IMR-90 (cell line): ENCODE measurements at regions not wholly inside any gene's neighbourhood (a gene's known extent, or its start where the extent isn't known, plus 50 kb on each side); places are given as distances from the start of the nearest gene placed in this dataset.

Experiments used
- ATAC-seq: fragments of 200-7000 bp; cut with Tn5 transposase; 2 replicates; pipeline ENCODE4 v1.9.1; 2020; ENCODE audit warnings: low read depth, mild to moderate bottlenecking, moderate library complexity
- BruUV-seq: library from RNA; stranded (reverse); fragments of 400-500 nt; replicated peaks from 2 replicates; lab custom pipeline; 2021; lab: Mats Ljungman, UMichigan
- CTCF ChIA-PET: fragments of 300-600 bp; formaldehyde crosslinking; extraction: SDS; loops from one replicate; lab custom pipeline; 2021; ENCODE audit warnings: antibody characterized with exemption; lab: Yijun Ruan, JAX
- POLR2A ChIA-PET: fragments of 300-600 bp; sonication (Branson Sonifier 250); formaldehyde crosslinking; loops from one replicate; lab custom pipeline; 2022; ENCODE audit warnings: antibody characterized with exemption; ENCODE audit not compliant: unreplicated experiment; lab: Charles Lee
- DNase-seq: peaks from one replicate; pipeline ENCODE4 v3.0.0; 2013
- H2AFZ ChIP-seq: replicated peaks from 2 replicates; pipeline ENCODE3; 2013; ENCODE audit warnings: low read length, mild to moderate bottlenecking; ENCODE audit not compliant: poor library complexity
- H2AK5ac ChIP-seq: 2 replicates; pipeline ENCODE4 v1.6.1; 2013; ENCODE audit warnings: low read depth, low read length, inconsistent platforms
- H2AK9ac ChIP-seq: replicated peaks from 2 replicates; pipeline ENCODE3; 2013; ENCODE audit warnings: mild to moderate bottlenecking, low read depth, low read length, moderate library complexity; ENCODE audit not compliant: poor library complexity
- H2BK120ac ChIP-seq: 2 replicates; pipeline ENCODE4 v1.6.1; 2013; ENCODE audit warnings: low read depth, low read length, inconsistent platforms
- H2BK15ac ChIP-seq: 3 replicates; pipeline ENCODE4 v1.6.1; 2013; ENCODE audit warnings: low read depth, low read length, inconsistent platforms
- H2BK20ac ChIP-seq: 2 replicates; pipeline ENCODE4 v1.6.1; 2013; ENCODE audit warnings: low read depth, mild to moderate bottlenecking, inconsistent platforms, low read length, moderate library complexity
- H2BK5ac ChIP-seq: 2 replicates; pipeline ENCODE4 v1.6.1; 2013; ENCODE audit warnings: mild to moderate bottlenecking, low read depth, low read length, inconsistent platforms; ENCODE audit not compliant: poor library complexity, severe bottlenecking
- H3K14ac ChIP-seq: replicated peaks from 2 replicates; pipeline ENCODE4 v1.6.1; 2013; ENCODE audit warnings: low read depth, low read length, inconsistent platforms
- H3K18ac ChIP-seq: 2 replicates; pipeline ENCODE4 v1.6.1; 2013; ENCODE audit warnings: low read depth, low read length, control low read depth
- H3K23ac ChIP-seq: 2 replicates; pipeline ENCODE4 v1.6.1; 2013; ENCODE audit warnings: low read depth, low read length, inconsistent platforms
- H3K27ac ChIP-seq: 2 replicates; pipeline ENCODE4 v1.5.1; 2013; ENCODE audit warnings: mild to moderate bottlenecking, control low read depth, low read length; ENCODE audit not compliant: insufficient read depth
- H3K27me3 ChIP-seq: 2 replicates; pipeline ENCODE4 v1.6.1; 2013; ENCODE audit warnings: low read length; ENCODE audit not compliant: control insufficient read depth, insufficient read depth
- H3K36me3 ChIP-seq: 2 replicates; pipeline ENCODE4 v1.6.1; 2013; ENCODE audit warnings: low read length, mixed read lengths; ENCODE audit not compliant: control insufficient read depth, insufficient read depth
- H3K4ac ChIP-seq: 2 replicates; pipeline ENCODE4 v1.6.1; 2013; ENCODE audit warnings: low read depth, low read length, inconsistent platforms
- H3K4me1 ChIP-seq: 2 replicates; pipeline ENCODE4 v1.6.1; 2013; ENCODE audit warnings: low read length, mixed read lengths; ENCODE audit not compliant: control insufficient read depth, insufficient read depth
- H3K4me2 ChIP-seq: 2 replicates; pipeline ENCODE4 v1.6.1; 2013; ENCODE audit warnings: low read depth, mild to moderate bottlenecking, control low read depth, low read length, moderate library complexity
- H3K4me3 ChIP-seq: 2 replicates; pipeline ENCODE4 v1.5.1; 2013; ENCODE audit warnings: low read depth, mild to moderate bottlenecking, control low read depth, low read length, moderate library complexity; ENCODE audit not compliant: insufficient read depth
- H3K56ac ChIP-seq: 2 replicates; pipeline ENCODE4 v1.6.1; 2013; ENCODE audit warnings: low read length, inconsistent platforms; ENCODE audit not compliant: insufficient read depth; ENCODE audit errors: extremely low read depth
- H3K79me1 ChIP-seq, 2 experiments: 2 replicates each; pipeline ENCODE4 v1.6.1; 2013; ENCODE audit warnings: low read length in 2 of 2, inconsistent platforms in 1 of 2, low read depth in 1 of 2
- H3K9ac ChIP-seq: 2 replicates; pipeline ENCODE4 v1.6.1; 2013; ENCODE audit warnings: low read depth, low read length, control low read depth
- H3K9me1 ChIP-seq: 2 replicates; pipeline ENCODE4 v1.6.1; 2013; ENCODE audit warnings: low read length, inconsistent platforms; ENCODE audit not compliant: insufficient read depth
- H3K9me3 ChIP-seq: 2 replicates; pipeline ENCODE4 v1.6.1; 2013; ENCODE audit warnings: low read length; ENCODE audit not compliant: control insufficient read depth, insufficient read depth
- H4K20me1 ChIP-seq: 2 replicates; pipeline ENCODE4 v1.6.1; 2013; ENCODE audit warnings: low read length, inconsistent platforms; ENCODE audit not compliant: insufficient read depth
- H4K5ac ChIP-seq: 2 replicates; pipeline ENCODE4 v1.6.1; 2013; ENCODE audit warnings: mild to moderate bottlenecking, low read depth, low read length, control low read depth
- H4K8ac ChIP-seq, 2 experiments: 2 replicates each; pipeline ENCODE4 v1.6.1; 2013; ENCODE audit warnings: low read depth in 2 of 2, low read length in 2 of 2, control low read depth in 1 of 2, inconsistent platforms in 1 of 2
- H4K91ac ChIP-seq: 2 replicates; pipeline ENCODE4 v1.6.1; 2013; ENCODE audit warnings: low read depth, low read length, inconsistent platforms; ENCODE audit not compliant: insufficient read depth
- BHLHE40 ChIP-seq: fragments of 150-350 bp; IDR thresholded peaks from 2 replicates; pipeline ENCODE4 v1.6.1; 2016; ENCODE audit warnings: mild to moderate bottlenecking, low read depth, low read length
- WGBS, 2 experiments: methylation state at CpG; one replicate each; pipeline versions ENCODE4 v1.1.5 to v1.1.7; 2013; ENCODE audit warnings: missing lambda C conversion rate in 2 of 2; ENCODE audit not compliant: insufficient read length in 1 of 2; ENCODE audit errors: extremely low coverage in 2 of 2; 5-methylcytosine and 5-hydroxymethylcytosine counted together
- dilution Hi-C: fragments of 300-500 bp; cut with HindIII; formaldehyde crosslinking; loops from one replicate; pipeline ENCODE4 v1.14.3; 2018; ENCODE audit warnings: low sequenced_read_pairs; ENCODE audit not compliant: unreplicated experiment
- in situ Hi-C: fragments of 300-500 bp; cut with MboI; formaldehyde crosslinking; loops from 3 replicates; pipeline ENCODE4 v1.14.3; 2019; ENCODE audit warnings: low sequenced_read_pairs, inconsistent platforms, mixed read lengths
- intact Hi-C: fragments of 100-400 bp; cut with micrococcal nuclease; formaldehyde crosslinking; loops from 2 replicates; pipeline ENCODE4 v1.10.0; 2022

- TF ChIP-seq BHLHE40, result no peak
- Histone ChIP-seq H3K56ac (no peak overlapping the region), H3K18ac (no peak overlapping the region), H3K14ac (no peak overlapping the region), H3K4me1 (no peaks in the 10 kb centered on the region), H2BK120ac (no peak overlapping the region), H3K27me3 (no peaks in the 10 kb centered on the region), H3K9me1 (no peaks in the 10 kb centered on the region), H2AFZ (no peak overlapping the region), H2BK15ac (no peak overlapping the region), H2AK9ac (no peak overlapping the region), H4K5ac (no peak overlapping the region), H3K36me3 (no peaks in the 10 kb centered on the region), H4K91ac (no peak overlapping the region), H3K4me3 (no peak overlapping the region), H2BK5ac (no peak overlapping the region), H3K9ac (no peak overlapping the region), H2BK20ac (no peak overlapping the region), H3K9me3 (no peaks in the 10 kb centered on the region), H4K8ac (no peak overlapping the region), H3K79me1 (no peaks in the 10 kb centered on the region), H3K27ac (no peak overlapping the region), H2AK5ac (no peak overlapping the region), H3K4ac (no peak overlapping the region), H4K20me1 (no peaks in the 10 kb centered on the region), H3K23ac (no peak overlapping the region), H3K4me2 (no peak overlapping the region)
- in situ Hi-C loops, result no loop called here
- ChIA-PET POLR2A (no interaction called here), CTCF (no interaction called here)
- no peak for DNase-seq
- no TSS peak for BruUV-seq
- intact Hi-C loops, result no loop called here
- dilution Hi-C loops, result no loop called here
- 100% methylated on average over 1 of the region's 2 CpGs; no CpG with 5 or more reads in 1 of the 2 experiments for WGBS, 2 experiments
- no peak for ATAC-seq
These were observed 2095.9 kb downstream of the ARAP2 start for GRCh38 chr4:34148322-34148908.
